ENCODE measurements at regions not wholly inside any gene's neighbourhood (a gene's known extent, or its start where the extent isn't known, plus 50 kb on each side); places are given as distances from the start of the nearest gene placed in this dataset.

GRCh38 chr4:106676173-106676921 lies 307.8 kb upstream of the GIMD1 start:
- TF ChIP-seq, protein P1, sequence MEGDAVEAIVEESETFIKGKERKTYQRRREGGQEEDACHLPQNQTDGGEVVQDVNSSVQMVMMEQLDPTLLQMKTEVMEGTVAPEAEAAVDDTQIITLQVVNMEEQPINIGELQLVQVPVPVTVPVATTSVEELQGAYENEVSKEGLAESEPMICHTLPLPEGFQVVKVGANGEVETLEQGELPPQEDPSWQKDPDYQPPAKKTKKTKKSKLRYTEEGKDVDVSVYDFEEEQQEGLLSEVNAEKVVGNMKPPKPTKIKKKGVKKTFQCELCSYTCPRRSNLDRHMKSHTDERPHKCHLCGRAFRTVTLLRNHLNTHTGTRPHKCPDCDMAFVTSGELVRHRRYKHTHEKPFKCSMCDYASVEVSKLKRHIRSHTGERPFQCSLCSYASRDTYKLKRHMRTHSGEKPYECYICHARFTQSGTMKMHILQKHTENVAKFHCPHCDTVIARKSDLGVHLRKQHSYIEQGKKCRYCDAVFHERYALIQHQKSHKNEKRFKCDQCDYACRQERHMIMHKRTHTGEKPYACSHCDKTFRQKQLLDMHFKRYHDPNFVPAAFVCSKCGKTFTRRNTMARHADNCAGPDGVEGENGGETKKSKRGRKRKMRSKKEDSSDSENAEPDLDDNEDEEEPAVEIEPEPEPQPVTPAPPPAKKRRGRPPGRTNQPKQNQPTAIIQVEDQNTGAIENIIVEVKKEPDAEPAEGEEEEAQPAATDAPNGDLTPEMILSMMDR (IDR thresholded peaks at IDR 0.05), result no peak
- TF ChIP-seq ZFX (IDR thresholded peaks at IDR 0.05; ENCODE audit: borderline replicate concordance), result no peak
